Activated CD8-positive, alpha-beta T cell treated with anti-CD3 and anti-CD28 coated beads, Interleukin-2, amount 10 ng/mL, durations not matched to agents 7 days and 5 days (primary cell): ENCODE measurements at regions not wholly inside any gene's neighbourhood (a gene's known extent, or its start where the extent isn't known, plus 50 kb on each side); places are given as distances from the start of the nearest gene placed in this dataset.

ENCODE experiments used
- ATAC-seq: fragments of 150-1000 bp; cut with Tn5 transposase; one replicate; pipeline ENCODE4 v1.10.0; 2021; ENCODE audit warnings: moderate library complexity
- CTCF ChIA-PET: fragments of 350-600 bp; sonication (Branson Sonifier 250); formaldehyde crosslinking; loops from one replicate; lab custom pipeline; 2021; ENCODE audit warnings: antibody characterized with exemption; lab: Charles Lee
- POLR2A ChIA-PET: fragments of 350-600 bp; sonication (Branson Sonifier 250); formaldehyde crosslinking; loops from one replicate; lab custom pipeline; 2021; ENCODE audit warnings: antibody characterized with exemption; lab: Charles Lee
- DNase-seq: peaks from one replicate; pipeline ENCODE4 v3.0.0-alpha.2; 2020
- H3K27ac Mint-ChIP-seq: one replicate; pipeline ENCODE4 v1.8.0; 2021; ENCODE audit warnings: mild to moderate bottlenecking, mixed read lengths
- H3K27me3 Mint-ChIP-seq: one replicate; pipeline ENCODE4 v1.8.0; 2021; ENCODE audit warnings: low read depth, mixed read lengths
- H3K36me3 Mint-ChIP-seq: one replicate; pipeline ENCODE4 v1.8.0; 2021; ENCODE audit warnings: low read depth, mixed read lengths
- H3K4me1 Mint-ChIP-seq: one replicate; pipeline ENCODE4 v1.8.0; 2021; ENCODE audit warnings: low read depth, mixed read lengths
- H3K4me3 Mint-ChIP-seq: one replicate; pipeline ENCODE4 v1.8.0; 2021; ENCODE audit warnings: mild to moderate bottlenecking, mixed read lengths
- H3K9me3 Mint-ChIP-seq: one replicate; pipeline ENCODE4 v1.8.0; 2022; ENCODE audit warnings: mixed read lengths; ENCODE audit not compliant: insufficient read depth

- H3K27ac Mint-ChIP-seq, result no peak overlapping the region
- H3K27me3 Mint-ChIP-seq, result no peaks in the 10 kb centered on the region
- no peaks in the 10 kb centered on the region for H3K9me3 Mint-ChIP-seq
- ChIA-PET POLR2A (no interaction called here), CTCF (no interaction called here)
- H3K36me3 Mint-ChIP-seq, result no peaks in the 10 kb centered on the region
- no peak for DNase-seq
- H3K4me3 Mint-ChIP-seq, result no peak overlapping the region
- H3K4me1 Mint-ChIP-seq, result no peaks in the 10 kb centered on the region
- ATAC-seq, result no peak
Observed at GRCh38 chr18:74023220-74023619, 124.4 kb downstream of the FBXO15 start.

DNA sequence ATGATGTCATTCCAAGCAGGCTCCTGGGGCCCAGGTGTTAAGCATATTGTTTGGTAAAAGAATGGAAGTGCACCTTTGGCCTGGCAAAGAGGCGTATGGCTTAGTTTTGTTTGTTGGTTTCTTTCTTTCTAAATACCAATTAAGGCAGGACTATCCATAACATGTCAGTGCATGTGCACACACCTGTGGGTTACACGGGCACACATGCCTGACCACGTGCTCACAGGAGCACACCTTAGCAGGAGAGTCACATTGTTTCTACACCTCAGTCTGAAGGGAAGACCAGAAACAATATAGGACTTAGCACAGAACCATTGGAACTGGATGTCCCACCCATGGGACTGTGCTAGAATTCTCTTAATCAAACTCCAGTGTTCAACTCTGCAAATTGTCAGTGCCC is 127.8 kb downstream of the FBXO15 start:
- ATAC-seq (no peak), DNase-seq (no peak)
- Mint-ChIP-seq H3K9me3 (no peaks in the 10 kb centered on the region), H3K4me3 (no peak overlapping the region), H3K36me3 (no peaks in the 10 kb centered on the region), H3K4me1 (no peaks in the 10 kb centered on the region), H3K27ac (no peak overlapping the region), H3K27me3 (no peaks in the 10 kb centered on the region)
- ChIA-PET CTCF (no interaction called here), POLR2A (no interaction called here)

DNA sequence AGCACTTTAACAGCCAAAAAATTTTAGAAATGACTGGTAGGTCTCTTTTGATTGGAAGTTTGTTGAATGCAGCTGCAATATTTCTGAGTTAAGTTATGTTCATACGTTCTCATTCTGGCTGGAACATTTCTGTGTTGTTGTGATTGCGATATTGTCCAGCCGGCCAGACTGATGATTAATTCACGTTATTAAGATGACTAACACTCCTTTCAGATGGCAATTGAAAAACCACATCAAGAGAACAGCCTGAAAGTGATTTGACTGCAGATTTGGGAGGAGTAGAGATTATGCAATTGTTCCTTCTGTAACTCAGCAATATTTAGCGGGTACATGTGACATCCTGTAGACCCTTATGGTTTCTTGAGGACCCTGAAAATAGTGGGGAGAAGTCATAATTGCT is 133.7 kb downstream of the FBXO15 start:
- H3K36me3 Mint-ChIP-seq, result no peaks in the 10 kb centered on the region
- no peaks in the 10 kb centered on the region for H3K9me3 Mint-ChIP-seq
- H3K4me1 Mint-ChIP-seq, result no peaks in the 10 kb centered on the region
- H3K27me3 Mint-ChIP-seq, result no peaks in the 10 kb centered on the region
- DNase-seq, result no peak
- no peak for ATAC-seq
- CTCF ChIA-PET, result no interaction called here
- H3K27ac Mint-ChIP-seq, result no peak overlapping the region
- H3K4me3 Mint-ChIP-seq, result no peak overlapping the region
- POLR2A ChIA-PET, result no interaction called here

DNA sequence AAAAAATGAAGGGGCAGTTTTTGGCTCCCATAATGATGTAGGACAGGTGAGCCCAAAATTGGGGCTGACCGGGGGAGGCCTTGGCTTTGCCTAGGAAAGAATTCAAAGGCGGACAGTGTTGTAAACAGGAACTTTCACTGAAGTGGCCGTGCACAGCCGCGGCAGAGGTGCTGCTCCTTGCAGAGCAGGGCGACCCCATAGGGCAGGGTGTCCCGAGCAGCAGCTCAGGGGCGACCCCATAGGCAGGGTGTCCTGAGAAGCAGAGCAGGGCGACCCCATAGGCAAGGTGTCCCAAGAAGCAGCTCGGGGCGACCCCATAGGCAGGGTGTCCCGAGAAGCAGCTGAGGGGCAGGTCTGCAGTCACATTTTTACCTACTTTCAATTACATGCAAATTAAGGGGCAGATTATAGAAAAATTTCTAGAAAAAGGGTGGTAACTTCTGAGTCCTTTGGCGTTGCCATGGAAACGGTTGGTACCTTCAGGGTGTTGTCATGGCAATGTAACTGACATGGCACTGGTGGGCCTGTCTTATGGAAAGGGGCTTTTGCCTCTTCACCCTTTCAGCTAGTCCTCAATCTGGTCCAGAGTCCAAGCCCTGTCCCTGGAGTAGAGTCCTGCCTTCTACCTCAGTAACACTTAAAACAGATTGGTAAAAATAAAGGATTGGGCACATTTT is 134.5 kb downstream of the FBXO15 start:
- H3K4me3 Mint-ChIP-seq, result no peak overlapping the region
- ChIA-PET POLR2A (interaction anchor here (0.6 kb wide), 1 partner anchor 807 kb away, joined by 4 read pairs; no protein-coding TSS in a partner anchor), CTCF (no interaction called here)
- ATAC-seq, result no peak
- H3K9me3 Mint-ChIP-seq, result no peaks in the 10 kb centered on the region
- H3K27me3 Mint-ChIP-seq, result no peaks in the 10 kb centered on the region
- H3K27ac Mint-ChIP-seq, result no peak overlapping the region
- no peaks in the 10 kb centered on the region for H3K36me3 Mint-ChIP-seq
- no peaks in the 10 kb centered on the region for H3K4me1 Mint-ChIP-seq
- DNase-seq, result no peak

DNA sequence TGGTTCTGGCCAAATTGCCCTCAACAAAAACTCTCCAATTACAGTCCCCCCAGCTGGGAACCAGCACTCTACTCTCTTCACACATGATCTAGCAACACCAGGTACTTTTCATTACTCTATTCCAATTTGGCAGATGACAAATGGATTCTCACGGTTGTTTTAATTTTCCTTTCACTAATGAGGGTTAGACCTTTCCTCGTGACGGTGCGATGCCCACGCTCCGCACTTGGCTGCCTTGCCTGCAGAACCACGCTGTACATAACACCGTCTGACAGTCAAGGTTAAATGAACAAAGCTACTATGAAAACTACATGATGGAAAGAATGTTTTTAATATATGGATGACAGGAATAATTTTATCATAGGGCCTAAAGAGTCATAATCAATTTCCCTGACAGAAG is 141.5 kb downstream of the FBXO15 start:
- Mint-ChIP-seq H3K27me3 (no peaks in the 10 kb centered on the region), H3K36me3 (peaks cover 2% of the 10 kb centered on the region), H3K4me1 (peaks cover 2% of the 10 kb centered on the region), H3K27ac (no peak overlapping the region), H3K9me3 (no peaks in the 10 kb centered on the region), H3K4me3 (no peak overlapping the region)
- ATAC-seq, result no peak
- ChIA-PET CTCF (no interaction called here), POLR2A (no interaction called here)
- DNase-seq, result no peak

GRCh38 chr18:74005320-74006109 is 142.1 kb downstream of the FBXO15 start:
- H3K4me3 Mint-ChIP-seq, result no peak overlapping the region
- no peak overlapping the region for H3K27ac Mint-ChIP-seq
- CTCF ChIA-PET, result interaction anchor here (1.0 kb wide), 1 partner anchor 13 kb away, joined by 4 read pairs; no protein-coding TSS in a partner anchor
- ATAC-seq, result no peak
- no peaks in the 10 kb centered on the region for H3K9me3 Mint-ChIP-seq
- peaks cover 2% of the 10 kb centered on the region for H3K4me1 Mint-ChIP-seq
- DNase-seq, result no peak
- H3K36me3 Mint-ChIP-seq, result peaks cover 2% of the 10 kb centered on the region
- no peaks in the 10 kb centered on the region for H3K27me3 Mint-ChIP-seq
- POLR2A ChIA-PET, result no interaction called here

GRCh38 chr18:73992242-73993022 is 155.2 kb downstream of the FBXO15 start:
- Mint-ChIP-seq H3K4me1 (no peaks in the 10 kb centered on the region), H3K27ac (peak overlapping the region; percentile 17), H3K27me3 (peaks cover 3% of the 10 kb centered on the region), H3K4me3 (no peak overlapping the region), H3K9me3 (peaks cover 3% of the 10 kb centered on the region), H3K36me3 (no peaks in the 10 kb centered on the region)
- DNase-seq, result no peak
- CTCF ChIA-PET, result interaction anchor here (0.7 to 1.5 kb wide), 2 partner anchors 12 to 90 kb away, joined by 3 to 4 read pairs; no protein-coding TSS in a partner anchor
- POLR2A ChIA-PET, result interaction anchor here (0.6 kb wide), 1 partner anchor 86 kb away, joined by 3 read pairs; no protein-coding TSS in a partner anchor
- no peak for ATAC-seq

GRCh38 chr18:73991570-73991969 is 156.1 kb downstream of the FBXO15 start:
- DNase-seq, result peak; percentile 4
- Mint-ChIP-seq H3K36me3 (no peaks in the 10 kb centered on the region), H3K27me3 (peaks cover 3% of the 10 kb centered on the region), H3K9me3 (peaks cover 6% of the 10 kb centered on the region), H3K4me1 (no peaks in the 10 kb centered on the region), H3K4me3 (no peak overlapping the region), H3K27ac (no peak overlapping the region)
- POLR2A ChIA-PET, result no interaction called here
- CTCF ChIA-PET, result no interaction called here
- ATAC-seq, result no peak

- CTCF ChIA-PET, result interaction anchor here (1.1 kb wide), 1 partner anchor 92 kb away, joined by 3 read pairs; no protein-coding TSS in a partner anchor
- no peak for ATAC-seq
- H3K36me3 Mint-ChIP-seq, result no peaks in the 10 kb centered on the region
- H3K27ac Mint-ChIP-seq, result no peak overlapping the region
- H3K9me3 Mint-ChIP-seq, result peaks cover 6% of the 10 kb centered on the region
- no peaks in the 10 kb centered on the region for H3K27me3 Mint-ChIP-seq
- peak; percentile 7 for DNase-seq
- POLR2A ChIA-PET, result no interaction called here
- no peak overlapping the region for H3K4me3 Mint-ChIP-seq
- no peaks in the 10 kb centered on the region for H3K4me1 Mint-ChIP-seq
Observed at GRCh38 chr18:73990258-73990657, 157.4 kb downstream of the FBXO15 start.

DNA sequence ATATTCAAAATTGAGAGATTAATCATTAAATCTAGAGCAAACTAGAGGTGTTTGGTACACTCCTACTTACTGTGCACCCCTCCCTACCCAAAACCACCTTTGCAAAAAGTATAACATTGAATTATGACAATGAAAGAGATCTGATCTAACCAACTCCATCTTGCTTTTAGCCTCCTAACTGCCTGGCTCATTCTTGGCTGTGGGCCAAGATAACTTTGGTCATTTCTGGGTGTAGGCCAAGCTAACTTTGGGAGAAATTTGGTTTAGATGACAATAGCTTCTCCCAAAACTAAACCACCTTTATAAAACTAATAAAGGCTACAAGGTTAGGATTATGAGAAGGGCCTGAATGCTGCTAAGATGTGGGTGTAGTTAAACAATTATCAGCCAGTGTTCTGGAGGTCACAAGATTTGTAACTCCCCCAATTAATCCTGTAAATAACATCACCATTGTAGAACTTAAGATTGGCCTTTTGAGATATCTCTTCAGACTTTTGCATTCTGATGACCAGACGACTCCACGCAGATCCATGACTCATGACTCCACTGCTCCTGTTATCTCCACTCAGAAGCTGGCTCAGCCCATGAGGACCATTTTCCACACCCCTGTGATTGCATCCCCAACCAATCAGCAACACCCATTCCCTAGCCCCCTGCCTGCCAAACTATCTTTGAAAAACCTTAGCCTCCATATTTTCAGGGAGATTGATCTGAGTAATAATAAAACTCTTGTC is 160.2 kb downstream of the FBXO15 start:
- ChIA-PET POLR2A (no interaction called here), CTCF (no interaction called here)
- H3K27me3 Mint-ChIP-seq, result no peaks in the 10 kb centered on the region
- DNase-seq (peak; percentile 10), ATAC-seq (no peak)
- peaks cover 6% of the 10 kb centered on the region for H3K9me3 Mint-ChIP-seq
- no peak overlapping the region for H3K4me3 Mint-ChIP-seq
- no peaks in the 10 kb centered on the region for H3K4me1 Mint-ChIP-seq
- H3K36me3 Mint-ChIP-seq, result no peaks in the 10 kb centered on the region
- H3K27ac Mint-ChIP-seq, result no peak overlapping the region

DNA sequence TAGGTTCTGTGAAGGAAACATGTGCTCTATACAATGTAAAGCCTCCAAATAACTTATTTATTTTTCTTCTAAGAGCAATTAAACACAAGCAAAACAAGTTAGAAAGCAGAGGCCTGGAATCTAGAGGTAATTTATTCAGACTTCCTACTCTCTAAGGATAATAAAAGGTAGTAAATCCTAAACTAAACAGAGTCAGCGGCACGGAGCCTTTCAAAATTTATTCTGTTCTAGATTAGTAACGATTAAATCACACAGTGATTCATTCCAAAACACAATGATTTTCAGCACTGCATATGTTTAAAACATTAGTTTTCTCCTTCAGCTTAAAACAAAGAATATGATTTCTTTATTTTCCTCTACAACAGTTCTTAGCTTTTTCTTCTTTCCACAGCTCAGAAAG is 160.9 kb downstream of the FBXO15 start:
- no peaks in the 10 kb centered on the region for H3K4me1 Mint-ChIP-seq
- no peak for ATAC-seq
- CTCF ChIA-PET, result no interaction called here
- H3K9me3 Mint-ChIP-seq, result peaks cover 6% of the 10 kb centered on the region
- H3K36me3 Mint-ChIP-seq, result no peaks in the 10 kb centered on the region
- POLR2A ChIA-PET, result no interaction called here
- no peak for DNase-seq
- no peak overlapping the region for H3K4me3 Mint-ChIP-seq
- H3K27me3 Mint-ChIP-seq, result no peaks in the 10 kb centered on the region
- no peak overlapping the region for H3K27ac Mint-ChIP-seq
